Brain microvascular endothelial cell (primary cell): ENCODE measurements at regions not wholly inside any gene's neighbourhood (a gene's known extent, or its start where the extent isn't known, plus 50 kb on each side); places are given as distances from the start of the nearest gene placed in this dataset.

Experiments
- DNase-seq: peaks from one replicate; pipeline ENCODE4 v3.0.0-alpha.2; 2020
- H3K27ac ChIP-seq: fragments of 250-450 bp; sonication (Bioruptor Pico); 2 replicates; pipeline ENCODE4 v1.5.1; 2020; ENCODE audit warnings: mild to moderate bottlenecking, moderate library complexity
- H3K27me3 ChIP-seq: fragments of 250-450 bp; sonication (Bioruptor Pico); replicated peaks from 2 replicates; pipeline ENCODE4 v1.5.1; 2020; ENCODE audit warnings: mild to moderate bottlenecking
- H3K36me3 ChIP-seq: fragments of 250-450 bp; sonication (Bioruptor Pico); replicated peaks from 2 replicates; pipeline ENCODE4 v1.5.1; 2020; ENCODE audit warnings: mild to moderate bottlenecking
- H3K4me3 ChIP-seq: 2 replicates; pipeline ENCODE4 v1.5.1; 2011; ENCODE audit warnings: low read depth, mild to moderate bottlenecking, control low read depth, low read length, moderate library complexity
- CTCF ChIP-seq: IDR thresholded peaks from 2 replicates; pipeline ENCODE4 v1.5.1; 2011; ENCODE audit warnings: low read depth, mild to moderate bottlenecking, moderate library complexity, low read length, control low read depth, inconsistent platforms; ENCODE audit errors: missing control alignments
- in situ Hi-C: cut with HindIII; loops from 2 replicates; pipeline ENCODE4 v1.10.0; 2017; ENCODE audit warnings: low sequenced_read_pairs, low pct_ligation_motif_present

GRCh38 chr6:98641949-98642719, 192.2 kb upstream of the POU3F2 start:
- DNase-seq: no peak
- in situ Hi-C loops: no loop called here
- Histone ChIP-seq H3K4me3 (no peak overlapping the region), H3K27me3 (no peaks in the 10 kb centered on the region), H3K36me3 (no peaks in the 10 kb centered on the region), H3K27ac (no peak overlapping the region)
- no peak for TF ChIP-seq CTCF

- TF ChIP-seq CTCF: no peak
- Histone ChIP-seq H3K27me3 (no peaks in the 10 kb centered on the region), H3K27ac (no peak overlapping the region), H3K4me3 (no peak overlapping the region), H3K36me3 (no peaks in the 10 kb centered on the region)
- in situ Hi-C loops: no loop called here
- DNase-seq: no peak
Observed at GRCh38 chr6:98644063-98644462, 190.3 kb upstream of the POU3F2 start.

- in situ Hi-C loops: no loop called here
- no peak for DNase-seq
- Histone ChIP-seq H3K27me3 (no peaks in the 10 kb centered on the region), H3K36me3 (no peaks in the 10 kb centered on the region), H3K27ac (no peak overlapping the region), H3K4me3 (no peak overlapping the region)
- no peak for TF ChIP-seq CTCF
Observed at GRCh38 chr6:98648211-98648914, 186.0 kb upstream of the POU3F2 start.

DNA sequence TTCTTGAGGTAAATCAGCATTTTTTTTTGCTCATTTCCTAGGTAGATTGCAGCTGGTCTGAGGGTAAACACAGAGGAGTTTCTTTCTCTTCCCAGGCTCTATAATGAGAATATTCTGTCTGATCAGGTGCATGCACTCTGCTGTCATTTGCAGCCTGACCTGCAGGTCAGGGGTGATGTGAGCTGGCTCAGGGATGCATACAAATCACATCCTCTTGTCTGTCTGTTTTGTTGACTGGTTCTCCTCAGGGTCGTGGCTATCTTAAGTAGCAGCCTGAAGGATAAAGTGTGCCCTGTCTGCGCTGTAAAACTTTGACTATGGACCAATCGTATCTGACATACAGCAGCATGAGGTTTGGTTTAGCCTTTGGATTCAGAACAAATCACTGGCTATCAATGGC, 183.4 kb upstream of the POU3F2 start:
- Histone ChIP-seq H3K4me3 (no peak overlapping the region), H3K36me3 (no peaks in the 10 kb centered on the region), H3K27me3 (no peaks in the 10 kb centered on the region), H3K27ac (no peak overlapping the region)
- no peak for DNase-seq
- in situ Hi-C loops: no loop called here
- no peak for TF ChIP-seq CTCF

DNA sequence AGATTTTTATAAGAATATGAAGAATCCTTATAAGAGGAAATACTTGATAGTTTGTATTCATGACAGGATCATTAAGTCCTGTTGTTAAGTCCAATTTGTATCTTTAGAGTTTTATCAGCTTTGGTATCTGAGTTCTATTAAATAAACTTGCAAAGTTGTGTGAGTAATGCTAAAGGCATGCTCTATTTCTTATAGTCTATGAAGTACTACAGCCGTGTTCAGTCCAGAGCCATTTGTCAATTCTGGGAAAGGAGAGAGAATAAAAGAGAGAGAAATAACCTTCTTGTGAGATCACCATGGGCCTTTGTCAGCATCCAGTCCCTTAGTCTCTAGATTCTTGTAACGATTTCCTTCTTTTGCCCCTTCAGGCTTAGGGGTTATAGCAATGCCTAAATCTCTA, 181.2 kb upstream of the POU3F2 start:
- Histone ChIP-seq H3K27me3 (no peaks in the 10 kb centered on the region), H3K36me3 (no peaks in the 10 kb centered on the region), H3K4me3 (no peak overlapping the region), H3K27ac (no peak overlapping the region)
- no peak for TF ChIP-seq CTCF
- no peak for DNase-seq
- in situ Hi-C loops: no loop called here
